ENCODE measurements at regions not wholly inside any gene's neighbourhood (a gene's known extent, or its start where the extent isn't known, plus 50 kb on each side); places are given as distances from the start of the nearest gene placed in this dataset.

DNA sequence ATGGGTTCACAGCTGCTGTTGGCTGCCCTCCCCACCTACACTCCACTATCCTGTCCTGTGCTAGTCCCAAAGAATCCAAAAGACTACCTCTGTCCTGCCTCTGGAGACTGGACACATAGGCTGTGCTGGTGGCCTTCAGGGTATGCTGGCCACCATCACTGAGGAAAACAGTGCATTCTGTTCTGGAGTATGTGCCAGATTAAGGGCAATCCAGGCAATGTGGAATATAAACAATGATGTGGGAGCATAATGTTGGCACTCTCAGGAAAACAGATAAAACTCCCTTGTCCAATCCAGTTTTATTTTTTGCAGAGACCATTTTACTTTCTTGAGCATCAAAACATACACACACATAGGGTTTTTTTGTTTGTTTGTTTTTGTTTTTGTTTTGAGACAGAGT lies 94.3 kb downstream of the GLUL start:
- Histone ChIP-seq H3K27ac (ENCODE audit: low read depth in 2 of 2, low read length in 2 of 2) (no peak overlapping the region), H3K9ac (ENCODE audit: low read length in 3 of 3) (no peak overlapping the region), H3K4me1 (ENCODE audit: control insufficient read depth in 2 of 3, insufficient read depth in 2 of 3, low read depth in 1 of 3, low read length in 3 of 3) (no peaks in the 10 kb centered on the region), H3K36me3 (ENCODE audit: control insufficient read depth in 2 of 3, insufficient read depth in 3 of 3, low read length in 3 of 3) (no peaks in the 10 kb centered on the region), H3K9me3 (ENCODE audit: control insufficient read depth in 2 of 3, insufficient read depth in 1 of 3, low read length in 3 of 3) (no peaks in the 10 kb centered on the region), H3K27me3 (ENCODE audit: control insufficient read depth, insufficient read depth, low read length) (no peaks in the 10 kb centered on the region), H3K4me3 (ENCODE audit: low read length in 3 of 3) (no peak overlapping the region)
- intact Hi-C loops (cut with DNase I): no loop called here
- FAIRE-seq: no peak
- DNase-seq: no peak
- TF ChIP-seq, protein P1, sequence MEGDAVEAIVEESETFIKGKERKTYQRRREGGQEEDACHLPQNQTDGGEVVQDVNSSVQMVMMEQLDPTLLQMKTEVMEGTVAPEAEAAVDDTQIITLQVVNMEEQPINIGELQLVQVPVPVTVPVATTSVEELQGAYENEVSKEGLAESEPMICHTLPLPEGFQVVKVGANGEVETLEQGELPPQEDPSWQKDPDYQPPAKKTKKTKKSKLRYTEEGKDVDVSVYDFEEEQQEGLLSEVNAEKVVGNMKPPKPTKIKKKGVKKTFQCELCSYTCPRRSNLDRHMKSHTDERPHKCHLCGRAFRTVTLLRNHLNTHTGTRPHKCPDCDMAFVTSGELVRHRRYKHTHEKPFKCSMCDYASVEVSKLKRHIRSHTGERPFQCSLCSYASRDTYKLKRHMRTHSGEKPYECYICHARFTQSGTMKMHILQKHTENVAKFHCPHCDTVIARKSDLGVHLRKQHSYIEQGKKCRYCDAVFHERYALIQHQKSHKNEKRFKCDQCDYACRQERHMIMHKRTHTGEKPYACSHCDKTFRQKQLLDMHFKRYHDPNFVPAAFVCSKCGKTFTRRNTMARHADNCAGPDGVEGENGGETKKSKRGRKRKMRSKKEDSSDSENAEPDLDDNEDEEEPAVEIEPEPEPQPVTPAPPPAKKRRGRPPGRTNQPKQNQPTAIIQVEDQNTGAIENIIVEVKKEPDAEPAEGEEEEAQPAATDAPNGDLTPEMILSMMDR (IDR thresholded peaks at IDR 0.05; ENCODE audit: borderline replicate concordance, extremely low read depth, insufficient read depth): no peak

DNA sequence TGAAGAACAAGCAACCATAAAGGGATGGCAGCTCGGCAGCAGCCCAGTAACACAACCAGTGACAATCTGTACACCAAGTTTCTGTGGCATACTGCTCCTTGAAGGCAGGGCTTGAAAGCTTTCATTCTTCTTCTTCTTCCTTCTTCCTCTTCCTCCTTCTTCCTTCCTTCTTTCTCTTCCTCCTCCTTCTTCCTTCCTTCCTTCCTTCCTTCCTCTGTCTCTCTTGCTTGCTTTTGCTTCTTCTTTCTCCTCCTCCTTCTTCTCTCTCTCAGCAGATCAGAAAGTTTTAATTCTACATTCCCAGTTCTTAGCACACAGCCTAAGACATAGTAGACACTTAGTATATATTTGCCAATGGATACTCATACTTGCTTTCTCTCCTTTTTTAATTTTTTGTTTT lies 95.9 kb downstream of the GLUL start:
- TF ChIP-seq, protein P1 (IDR thresholded peaks at IDR 0.05; ENCODE audit: borderline replicate concordance, extremely low read depth, insufficient read depth): no peak
- intact Hi-C loops (cut with DNase I): no loop called here
- Histone ChIP-seq H3K4me1 (ENCODE audit: control insufficient read depth in 2 of 3, insufficient read depth in 2 of 3, low read depth in 1 of 3, low read length in 3 of 3) (no peaks in the 10 kb centered on the region), H3K9ac (ENCODE audit: low read length in 3 of 3) (no peak overlapping the region), H3K4me3 (ENCODE audit: low read length in 3 of 3) (no peak overlapping the region), H3K27me3 (ENCODE audit: control insufficient read depth, insufficient read depth, low read length) (no peaks in the 10 kb centered on the region), H3K36me3 (ENCODE audit: control insufficient read depth in 2 of 3, insufficient read depth in 3 of 3, low read length in 3 of 3) (no peaks in the 10 kb centered on the region), H3K9me3 (ENCODE audit: control insufficient read depth in 2 of 3, insufficient read depth in 1 of 3, low read length in 3 of 3) (no peaks in the 10 kb centered on the region), H3K27ac (ENCODE audit: low read depth in 2 of 2, low read length in 2 of 2) (no peak overlapping the region)
- FAIRE-seq (no peak), DNase-seq (no peak)

DNA sequence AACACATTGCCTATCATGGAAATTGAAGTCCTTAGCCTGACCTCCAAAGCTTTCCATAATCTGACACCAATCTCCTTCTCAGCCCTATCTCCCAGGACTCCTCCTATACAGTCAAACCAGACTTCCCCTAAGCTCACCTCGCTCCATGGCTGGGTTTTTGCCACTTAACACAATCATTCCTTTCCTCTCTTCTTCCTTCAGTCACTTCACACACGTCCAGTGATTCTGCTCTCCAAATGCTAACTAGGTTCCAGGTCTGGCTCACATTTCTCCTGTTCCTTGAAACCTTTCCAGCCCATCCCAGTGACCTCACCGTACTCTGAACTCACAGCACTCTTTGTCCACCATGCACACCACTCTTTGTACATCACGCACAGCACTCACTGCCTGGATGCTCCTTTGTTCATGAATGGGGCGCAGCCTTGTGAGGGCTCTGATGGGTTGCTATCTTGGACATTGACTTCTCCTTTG lies 98.4 kb downstream of the GLUL start:
- Histone ChIP-seq H3K27ac (ENCODE audit: low read depth in 2 of 2, low read length in 2 of 2) (no peak overlapping the region), H3K36me3 (ENCODE audit: control insufficient read depth in 2 of 3, insufficient read depth in 3 of 3, low read length in 3 of 3) (no peaks in the 10 kb centered on the region), H3K9me3 (ENCODE audit: control insufficient read depth in 2 of 3, insufficient read depth in 1 of 3, low read length in 3 of 3) (no peaks in the 10 kb centered on the region), H3K27me3 (ENCODE audit: control insufficient read depth, insufficient read depth, low read length) (no peaks in the 10 kb centered on the region), H3K9ac (ENCODE audit: low read length in 3 of 3) (no peak overlapping the region), H3K4me3 (ENCODE audit: low read length in 3 of 3) (no peak overlapping the region), H3K4me1 (ENCODE audit: control insufficient read depth in 2 of 3, insufficient read depth in 2 of 3, low read depth in 1 of 3, low read length in 3 of 3) (no peaks in the 10 kb centered on the region)
- DNase-seq (no peak), FAIRE-seq (no peak)
- intact Hi-C loops (cut with DNase I): no loop called here
- TF ChIP-seq, protein P1 (IDR thresholded peaks at IDR 0.05; ENCODE audit: borderline replicate concordance, extremely low read depth, insufficient read depth): no peak

- DNase-seq (no peak), FAIRE-seq (no peak)
- Histone ChIP-seq H3K27me3 (ENCODE audit: control insufficient read depth, insufficient read depth, low read length) (no peaks in the 10 kb centered on the region), H3K4me3 (ENCODE audit: low read length in 3 of 3) (no peak overlapping the region), H3K36me3 (ENCODE audit: control insufficient read depth in 2 of 3, insufficient read depth in 3 of 3, low read length in 3 of 3) (no peaks in the 10 kb centered on the region), H3K4me1 (ENCODE audit: control insufficient read depth in 2 of 3, insufficient read depth in 2 of 3, low read depth in 1 of 3, low read length in 3 of 3) (no peaks in the 10 kb centered on the region), H3K27ac (ENCODE audit: low read depth in 2 of 2, low read length in 2 of 2) (no peak overlapping the region), H3K9ac (ENCODE audit: low read length in 3 of 3) (no peak overlapping the region), H3K9me3 (ENCODE audit: control insufficient read depth in 2 of 3, insufficient read depth in 1 of 3, low read length in 3 of 3) (no peaks in the 10 kb centered on the region)
- TF ChIP-seq, protein P1 (IDR thresholded peaks at IDR 0.05; ENCODE audit: borderline replicate concordance, extremely low read depth, insufficient read depth): no peak
- intact Hi-C loops (cut with DNase I): no loop called here
These were observed 99.3 kb downstream of the GLUL start for GRCh38 chr1:182292193-182292741.

Data from kidney (tissue), 13 donors.